ENCODE measurements at regions not wholly inside any gene's neighbourhood (a gene's known extent, or its start where the extent isn't known, plus 50 kb on each side); places are given as distances from the start of the nearest gene placed in this dataset.

DNA sequence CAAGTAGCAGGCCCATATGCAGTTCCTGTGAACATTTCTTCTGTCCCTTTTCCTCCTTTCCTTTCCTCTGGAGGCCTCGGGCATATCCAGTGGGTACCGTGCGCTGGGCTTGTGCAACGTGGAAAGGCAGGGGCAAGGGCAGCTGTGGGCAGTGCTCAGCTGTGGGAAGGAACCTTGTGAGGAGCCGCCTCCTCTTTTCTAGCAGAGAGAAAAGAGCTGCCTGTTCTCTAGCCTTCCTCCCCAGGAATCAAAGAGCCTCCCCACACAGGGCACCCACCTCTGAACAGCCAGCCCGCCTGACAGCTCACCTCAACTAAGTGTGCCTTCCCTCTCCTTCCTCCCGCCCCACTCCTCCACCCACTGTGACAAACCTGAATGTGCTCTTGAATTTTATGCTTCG is 143.3 kb upstream of the HDDC2 start:
- Histone ChIP-seq H4K12ac (ENCODE audit: low read depth, low read length) (no peak overlapping the region), H3K18ac (ENCODE audit: low read length) (no peak overlapping the region), H2BK120ac (ENCODE audit: insufficient read depth, low read length, poor library complexity) (no peak overlapping the region), H2BK5ac (ENCODE audit: low read depth, low read length, poor library complexity) (no peak overlapping the region), H3K14ac (ENCODE audit: low read length) (no peak overlapping the region), H3K4me1 (ENCODE audit: control insufficient read depth in 1 of 2, insufficient read depth in 2 of 2, low read length in 2 of 2) (peaks cover 6 to 7% of the 10 kb centered on the region in 2 experiments), H3K9ac (ENCODE audit: low read length) (no peak overlapping the region), H3K79me2 (ENCODE audit: control insufficient read depth, insufficient read depth, low read length, poor library complexity) (no peaks in the 10 kb centered on the region), H4K8ac (ENCODE audit: low read depth, low read length) (no peak overlapping the region), H3K9me3 (ENCODE audit: insufficient read depth, low read depth, low read length) (no peaks in the 10 kb centered on the region), H3K79me1 (ENCODE audit: low read length) (peaks cover 3% of the 10 kb centered on the region), H3K27me3 (ENCODE audit: insufficient read depth, low read length) (no peaks in the 10 kb centered on the region), H3K4me2 (ENCODE audit: low read length) (no peak overlapping the region), H3K23ac (ENCODE audit: low read length) (no peak overlapping the region), H3K4ac (ENCODE audit: low read depth, low read length) (no peak overlapping the region), H2AFZ (ENCODE audit: insufficient read depth, low read length, poor library complexity) (no peak overlapping the region), H4K91ac (ENCODE audit: low read depth, low read length) (no peak overlapping the region), H2BK12ac (ENCODE audit: low read length) (no peak overlapping the region), H3K27ac (ENCODE audit: low read depth, low read length) (no peak overlapping the region), H3K4me3 (ENCODE audit: low read depth, low read length) (no peak overlapping the region), H3K36me3 (ENCODE audit: control insufficient read depth in 1 of 2, insufficient read depth in 2 of 2, low read length in 2 of 2) (no peaks in the 10 kb centered on the region), H2AK5ac (ENCODE audit: low read length) (no peak overlapping the region)
- WGBS (ENCODE audit: extremely low coverage, insufficient coverage, insufficient read length), result no CpG with 5 or more reads among the region's 8 CpGs
- DNase-seq, result no peak

DNA sequence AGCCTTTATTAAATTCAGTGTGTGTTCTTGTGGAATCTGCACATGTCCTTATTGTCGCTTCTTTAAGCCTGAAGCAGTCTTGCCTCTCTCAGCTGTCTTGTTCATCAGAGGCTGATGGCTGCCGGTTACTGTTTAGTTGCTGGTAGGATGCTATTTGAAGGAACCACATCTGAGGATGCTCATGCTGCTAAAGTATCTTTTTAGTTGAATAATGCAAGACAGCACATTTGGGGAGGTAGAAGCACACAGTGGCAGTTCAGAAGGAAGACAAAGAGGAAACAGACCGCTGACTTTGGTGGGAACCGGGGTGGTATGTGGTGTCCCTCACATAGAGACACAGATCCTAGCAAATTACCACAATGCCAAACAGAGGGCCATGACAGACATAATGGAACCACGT is 144.2 kb upstream of the HDDC2 start:
- no peaks in the 10 kb centered on the region for H3K27me3 ChIP-seq (ENCODE audit: insufficient read depth, low read length)
- H3K4me3 ChIP-seq (ENCODE audit: low read depth, low read length), result no peak overlapping the region
- no peak overlapping the region for H2AK5ac ChIP-seq (ENCODE audit: low read length)
- no peak overlapping the region for H2BK12ac ChIP-seq (ENCODE audit: low read length)
- H3K79me2 ChIP-seq (ENCODE audit: control insufficient read depth, insufficient read depth, low read length, poor library complexity), result no peaks in the 10 kb centered on the region
- H4K91ac ChIP-seq (ENCODE audit: low read depth, low read length), result no peak overlapping the region
- no peak overlapping the region for H3K9ac ChIP-seq (ENCODE audit: low read length)
- no peak overlapping the region for H3K4ac ChIP-seq (ENCODE audit: low read depth, low read length)
- peaks cover 3% of the 10 kb centered on the region for H3K79me1 ChIP-seq (ENCODE audit: low read length)
- no peak overlapping the region for H3K18ac ChIP-seq (ENCODE audit: low read length)
- no peak overlapping the region for H2AFZ ChIP-seq (ENCODE audit: insufficient read depth, low read length, poor library complexity)
- H3K14ac ChIP-seq (ENCODE audit: low read length), result no peak overlapping the region
- no peak overlapping the region for H3K27ac ChIP-seq (ENCODE audit: low read depth, low read length)
- DNase-seq, result no peak
- H3K4me2 ChIP-seq (ENCODE audit: low read length), result no peak overlapping the region
- no peak overlapping the region for H4K12ac ChIP-seq (ENCODE audit: low read depth, low read length)
- H2BK5ac ChIP-seq (ENCODE audit: low read depth, low read length, poor library complexity), result no peak overlapping the region
- H3K4me1 ChIP-seq (ENCODE audit: control insufficient read depth in 1 of 2, insufficient read depth in 2 of 2, low read length in 2 of 2), result peaks cover 6 to 7% of the 10 kb centered on the region in 2 experiments
- H3K36me3 ChIP-seq (ENCODE audit: control insufficient read depth in 1 of 2, insufficient read depth in 2 of 2, low read length in 2 of 2), result no peaks in the 10 kb centered on the region
- H3K23ac ChIP-seq (ENCODE audit: low read length), result no peak overlapping the region
- WGBS (ENCODE audit: extremely low coverage, insufficient coverage, insufficient read length), result no CpG with 5 or more reads among the region's 5 CpGs
- H4K8ac ChIP-seq (ENCODE audit: low read depth, low read length), result no peak overlapping the region
- no peak overlapping the region for H2BK120ac ChIP-seq (ENCODE audit: insufficient read depth, low read length, poor library complexity)
- no peaks in the 10 kb centered on the region for H3K9me3 ChIP-seq (ENCODE audit: insufficient read depth, low read depth, low read length)

GRCh38 chr6:125451750-125452149 is 150.0 kb upstream of the HDDC2 start:
- Histone ChIP-seq H3K27ac (ENCODE audit: low read depth, low read length) (no peak overlapping the region), H3K36me3 (ENCODE audit: control insufficient read depth in 1 of 2, insufficient read depth in 2 of 2, low read length in 2 of 2) (no peaks in the 10 kb centered on the region), H3K9ac (ENCODE audit: low read length) (no peak overlapping the region), H4K12ac (ENCODE audit: low read depth, low read length) (no peak overlapping the region), H3K4ac (ENCODE audit: low read depth, low read length) (no peak overlapping the region), H2BK120ac (ENCODE audit: insufficient read depth, low read length, poor library complexity) (no peak overlapping the region), H3K23ac (ENCODE audit: low read length) (no peak overlapping the region), H4K91ac (ENCODE audit: low read depth, low read length) (no peak overlapping the region), H3K79me2 (ENCODE audit: control insufficient read depth, insufficient read depth, low read length, poor library complexity) (no peaks in the 10 kb centered on the region), H2BK12ac (ENCODE audit: low read length) (no peak overlapping the region), H2AK5ac (ENCODE audit: low read length) (no peak overlapping the region), H3K4me1 (ENCODE audit: control insufficient read depth in 1 of 2, insufficient read depth in 2 of 2, low read length in 2 of 2) (no peaks in the 10 kb centered on the region), H3K4me2 (ENCODE audit: low read length) (no peak overlapping the region), H3K18ac (ENCODE audit: low read length) (no peak overlapping the region), H3K27me3 (ENCODE audit: insufficient read depth, low read length) (no peaks in the 10 kb centered on the region), H2BK5ac (ENCODE audit: low read depth, low read length, poor library complexity) (no peak overlapping the region), H3K9me3 (ENCODE audit: insufficient read depth, low read depth, low read length) (peaks cover 10% of the 10 kb centered on the region), H4K8ac (ENCODE audit: low read depth, low read length) (no peak overlapping the region), H2AFZ (ENCODE audit: insufficient read depth, low read length, poor library complexity) (no peak overlapping the region), H3K4me3 (ENCODE audit: low read depth, low read length) (no peak overlapping the region), H3K79me1 (ENCODE audit: low read length) (no peaks in the 10 kb centered on the region), H3K14ac (ENCODE audit: low read length) (no peak overlapping the region)
- no peak for DNase-seq
- no CpG with 5 or more reads among the region's 2 CpGs for WGBS (ENCODE audit: extremely low coverage, insufficient coverage, insufficient read length)

GRCh38 chr6:125453516-125453915 is 151.7 kb upstream of the HDDC2 start:
- Histone ChIP-seq H4K91ac (ENCODE audit: low read depth, low read length) (no peak overlapping the region), H4K12ac (ENCODE audit: low read depth, low read length) (no peak overlapping the region), H2BK5ac (ENCODE audit: low read depth, low read length, poor library complexity) (no peak overlapping the region), H2BK12ac (ENCODE audit: low read length) (no peak overlapping the region), H3K14ac (ENCODE audit: low read length) (no peak overlapping the region), H2AFZ (ENCODE audit: insufficient read depth, low read length, poor library complexity) (no peak overlapping the region), H2AK5ac (ENCODE audit: low read length) (no peak overlapping the region), H4K8ac (ENCODE audit: low read depth, low read length) (no peak overlapping the region), H3K79me2 (ENCODE audit: control insufficient read depth, insufficient read depth, low read length, poor library complexity) (no peaks in the 10 kb centered on the region), H3K4me2 (ENCODE audit: low read length) (no peak overlapping the region), H3K4me3 (ENCODE audit: low read depth, low read length) (no peak overlapping the region), H3K27me3 (ENCODE audit: insufficient read depth, low read length) (no peaks in the 10 kb centered on the region), H3K79me1 (ENCODE audit: low read length) (no peaks in the 10 kb centered on the region), H3K9ac (ENCODE audit: low read length) (no peak overlapping the region), H3K27ac (ENCODE audit: low read depth, low read length) (no peak overlapping the region), H3K4me1 (ENCODE audit: control insufficient read depth in 1 of 2, insufficient read depth in 2 of 2, low read length in 2 of 2) (no peaks in the 10 kb centered on the region), H3K4ac (ENCODE audit: low read depth, low read length) (no peak overlapping the region), H3K23ac (ENCODE audit: low read length) (no peak overlapping the region), H3K36me3 (ENCODE audit: control insufficient read depth in 1 of 2, insufficient read depth in 2 of 2, low read length in 2 of 2) (no peaks in the 10 kb centered on the region), H3K18ac (ENCODE audit: low read length) (no peak overlapping the region), H3K9me3 (ENCODE audit: insufficient read depth, low read depth, low read length) (peaks cover 12% of the 10 kb centered on the region), H2BK120ac (ENCODE audit: insufficient read depth, low read length, poor library complexity) (no peak overlapping the region)
- no peak for DNase-seq
- no CpG with 5 or more reads among the region's 4 CpGs for WGBS (ENCODE audit: extremely low coverage, insufficient coverage, insufficient read length)

Data from trophoblast cell (in vitro differentiated cells and primary cell).